ENCODE measurements at regions not wholly inside any gene's neighbourhood (a gene's known extent, or its start where the extent isn't known, plus 50 kb on each side); places are given as distances from the start of the nearest gene placed in this dataset.
"Not testable (repeated sequence)": the region's sequence is repeated elsewhere in the genome, so short reads cannot be mapped to it uniquely, and the experiment has no call there.

DNA sequence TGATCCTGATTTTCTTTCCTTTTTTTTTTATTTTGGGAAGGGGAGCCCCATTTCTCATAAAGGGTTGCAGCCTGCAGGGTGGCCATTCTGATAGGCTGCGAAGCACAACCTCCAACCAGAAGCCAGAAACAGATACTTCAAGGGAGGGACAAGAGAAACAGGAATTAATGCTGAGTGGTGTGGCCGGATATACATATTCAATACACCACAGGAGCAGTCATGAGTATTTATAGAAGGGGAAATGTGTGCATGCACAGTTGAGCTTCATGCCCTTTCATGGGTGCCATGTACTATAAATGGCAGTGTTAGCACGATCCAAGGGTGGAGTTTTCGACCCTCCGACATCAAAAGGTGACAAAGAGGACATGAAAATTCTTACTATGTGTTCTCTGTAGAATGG lies 320.8 kb downstream of the CBLN1 start:
- intact Hi-C loops (cut with DNase I), result no loop called here
- DNase-seq (no peak), ATAC-seq (no peak)

DNA sequence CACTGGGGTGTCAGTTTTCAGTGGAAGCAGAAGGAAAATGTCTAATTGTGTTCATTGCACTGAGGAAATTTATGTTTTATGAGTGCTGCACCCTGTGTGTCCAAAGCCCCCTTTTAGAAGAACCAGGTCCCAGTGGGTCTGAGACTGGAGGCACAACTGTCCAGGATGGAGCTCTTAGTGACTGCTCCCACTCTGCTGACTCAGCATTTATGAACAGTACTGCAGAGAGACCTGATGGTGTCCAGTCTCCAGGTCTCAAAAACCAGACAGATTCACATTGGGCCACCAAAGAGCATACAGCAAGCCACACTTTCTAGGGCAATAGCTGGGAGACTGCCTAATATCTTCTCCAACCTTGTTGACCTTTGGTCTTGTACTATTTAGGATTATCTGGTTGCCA lies 321.9 kb downstream of the CBLN1 start:
- ATAC-seq (no peak), DNase-seq (no peak)
- intact Hi-C loops (cut with DNase I), result no loop called here

DNA sequence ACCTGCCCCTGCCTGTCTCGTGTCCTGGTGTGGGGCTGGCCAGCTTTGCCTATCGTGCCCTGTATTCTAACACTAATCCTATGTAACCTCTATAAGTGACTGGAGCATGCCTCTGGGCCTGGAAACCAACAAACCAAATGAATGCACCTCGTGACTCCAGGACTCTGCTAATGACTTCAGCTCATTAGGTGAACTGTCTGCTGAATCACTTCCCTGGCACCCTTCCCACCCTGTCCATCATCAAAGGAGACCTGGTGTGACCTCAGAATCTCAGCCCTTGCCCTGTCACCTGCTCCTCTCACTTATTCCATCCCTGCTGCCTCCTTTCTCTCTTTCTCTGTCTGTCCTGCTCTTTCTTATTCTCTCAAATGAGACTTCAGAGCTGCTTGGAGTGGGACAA lies 322.4 kb downstream of the CBLN1 start:
- intact Hi-C loops (cut with DNase I), result no loop called here
- no peak for DNase-seq
- peak in 1 of 2 donors; percentile 10 for ATAC-seq

DNA sequence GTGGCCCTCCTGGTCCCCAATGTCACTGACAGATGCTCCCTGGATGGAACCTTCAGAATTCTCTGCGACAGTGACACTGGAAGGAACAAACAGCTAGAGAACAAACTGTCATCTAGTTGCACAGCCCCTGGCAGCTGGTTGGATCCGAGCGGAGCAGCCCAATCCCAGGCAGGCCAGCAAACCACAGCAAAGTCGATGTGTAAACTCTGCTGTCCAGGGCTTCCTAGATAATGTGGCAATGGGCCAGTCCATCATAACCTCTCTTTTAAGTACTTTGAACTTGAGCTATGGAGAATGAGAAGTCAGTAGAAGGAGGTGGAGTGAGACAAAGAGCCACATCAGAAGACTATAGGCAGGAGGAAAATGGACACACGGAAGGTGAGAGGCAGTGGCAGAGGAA lies 323.0 kb downstream of the CBLN1 start:
- DNase-seq, result no peak
- ATAC-seq, result peak; percentile 15 to 62
- intact Hi-C loops (cut with DNase I), result no loop called here

DNA sequence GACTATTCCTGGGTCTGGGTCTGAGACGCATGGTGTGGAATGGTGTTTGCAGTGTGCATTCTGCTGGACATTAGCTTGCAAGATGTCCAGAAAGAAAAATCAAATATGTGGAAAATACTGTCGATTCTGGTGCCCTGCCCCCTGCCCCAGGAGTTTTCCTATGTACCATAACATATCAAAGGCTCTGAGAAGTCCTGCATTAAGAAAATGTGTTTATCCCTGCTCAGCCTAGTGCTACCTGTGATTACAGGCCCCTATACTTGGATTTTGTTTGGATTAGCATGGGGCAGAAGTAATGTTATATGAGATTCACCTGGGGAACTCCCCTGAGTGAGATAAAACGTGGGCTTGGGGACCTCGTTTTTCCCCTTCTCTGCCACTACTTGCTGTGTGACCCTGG lies 325.0 kb downstream of the CBLN1 start:
- intact Hi-C loops (cut with DNase I), result no loop called here
- no peak for DNase-seq

DNA sequence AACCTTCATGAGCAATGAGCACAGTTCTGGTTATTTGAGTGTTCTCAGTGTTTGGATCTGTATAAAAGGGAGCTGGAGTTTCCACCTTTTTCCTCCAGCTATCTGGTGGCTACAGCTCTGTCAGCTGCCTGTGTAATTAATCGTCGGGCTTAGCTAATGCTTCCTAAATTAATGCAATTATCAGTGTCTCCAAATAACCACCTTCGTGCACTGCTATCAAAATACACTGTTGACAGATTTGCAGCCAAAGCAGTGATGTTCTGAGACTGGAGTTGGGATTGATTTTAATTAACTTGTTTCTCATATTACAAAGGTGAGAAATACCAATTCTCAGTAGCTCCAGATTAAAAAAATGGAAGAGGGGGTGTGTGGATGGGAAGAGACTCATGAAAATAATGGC lies 325.8 kb downstream of the CBLN1 start:
- intact Hi-C loops (cut with DNase I), result no loop called here
- DNase-seq (no peak), ATAC-seq (no peak)

More for the DNA sequence above, 325.0 kb downstream of the CBLN1 start:
- no peak for ATAC-seq

DNA sequence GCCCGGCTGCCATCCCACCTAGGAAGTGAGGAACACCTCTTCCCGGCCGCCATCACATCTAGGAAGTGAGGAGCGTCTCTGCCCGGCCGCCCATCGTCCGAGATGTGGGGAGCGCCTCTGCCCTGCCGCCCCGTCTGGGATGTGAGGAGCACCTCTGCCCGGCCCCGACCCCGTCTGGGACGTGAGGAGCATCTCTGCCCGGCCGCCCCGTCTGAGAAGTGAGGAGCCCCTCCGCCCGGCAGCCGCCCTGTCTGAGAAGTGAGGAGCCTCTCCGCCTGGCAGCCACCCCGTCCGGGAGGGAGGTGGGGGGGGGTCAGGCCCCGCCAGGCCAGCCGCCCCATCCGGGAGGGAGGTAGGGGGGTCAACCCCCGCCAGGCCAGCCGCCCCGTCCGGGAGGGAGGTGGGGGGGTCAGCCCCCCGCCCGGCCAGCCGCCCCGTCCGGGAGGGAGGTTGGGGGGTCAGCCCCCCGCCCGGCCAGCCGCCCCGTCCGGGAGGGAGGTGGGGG lies 330.0 kb downstream of the CBLN1 start:
- intact Hi-C loops (cut with DNase I); DNase-seq; ATAC-seq: not testable (repeated sequence)

DNA sequence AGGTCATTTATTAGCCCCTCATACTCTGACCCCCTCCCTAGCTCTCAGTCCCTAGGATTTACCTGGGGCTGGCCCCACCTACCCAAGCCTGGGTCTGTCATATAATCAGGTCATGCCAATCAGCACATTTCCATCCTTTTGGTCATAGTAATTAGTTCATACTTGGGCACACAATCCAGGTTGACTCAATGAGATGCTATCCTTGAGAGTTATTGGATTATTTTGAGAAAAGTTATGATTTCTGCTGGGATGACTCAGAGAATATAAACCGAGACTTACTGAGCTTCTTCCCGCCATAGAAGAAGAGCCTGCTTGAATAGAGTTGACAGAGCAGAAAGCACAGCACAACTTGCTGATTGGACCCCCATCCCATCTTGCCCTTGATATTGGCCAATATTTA lies 331.5 kb downstream of the CBLN1 start:
- intact Hi-C loops (cut with DNase I), result no loop called here
- no peak for DNase-seq
- ATAC-seq, result no peak

DNA sequence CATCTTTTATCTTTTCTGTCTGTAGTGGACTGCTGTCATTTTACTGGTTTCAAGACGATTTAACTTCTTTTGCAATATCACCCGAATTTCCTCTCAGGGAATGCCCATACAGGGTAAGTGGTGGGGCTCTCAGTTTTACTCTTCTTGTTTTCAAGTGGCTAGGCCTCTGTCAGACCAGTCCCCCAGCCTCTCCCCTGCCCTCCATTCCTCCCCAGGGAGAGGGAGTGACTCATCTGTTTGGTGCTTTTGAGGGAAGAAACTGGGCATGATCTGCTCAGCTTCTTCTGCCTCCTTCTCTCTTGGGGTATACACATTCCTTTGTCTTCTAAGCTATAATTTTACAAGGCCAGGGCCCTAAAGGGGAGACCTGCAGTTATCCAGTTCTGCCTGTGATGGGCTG lies 332.0 kb downstream of the CBLN1 start:
- ATAC-seq (no peak), DNase-seq (no peak)
- intact Hi-C loops (cut with DNase I), result no loop called here

DNA sequence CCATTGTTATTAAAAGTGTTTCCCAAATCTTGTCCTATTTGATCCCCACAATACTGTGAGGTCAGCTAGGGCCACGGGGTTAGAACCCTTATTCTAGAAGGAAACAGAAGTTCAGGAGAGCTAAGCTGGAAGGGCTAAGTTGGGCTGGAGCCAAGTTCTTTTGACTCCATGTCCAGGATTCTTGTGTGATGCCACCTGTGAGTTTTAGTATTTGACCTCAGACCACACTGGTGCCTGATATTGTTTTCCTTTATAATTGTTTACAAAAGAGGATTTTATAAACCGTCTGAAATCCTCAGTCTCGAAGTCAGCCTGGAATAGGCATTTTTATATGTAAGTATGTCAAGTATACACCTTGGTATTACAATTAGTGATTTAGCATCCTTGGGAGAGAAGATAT lies 332.7 kb downstream of the CBLN1 start:
- intact Hi-C loops (cut with DNase I), result no loop called here
- ATAC-seq (no peak), DNase-seq (no peak)

DNA sequence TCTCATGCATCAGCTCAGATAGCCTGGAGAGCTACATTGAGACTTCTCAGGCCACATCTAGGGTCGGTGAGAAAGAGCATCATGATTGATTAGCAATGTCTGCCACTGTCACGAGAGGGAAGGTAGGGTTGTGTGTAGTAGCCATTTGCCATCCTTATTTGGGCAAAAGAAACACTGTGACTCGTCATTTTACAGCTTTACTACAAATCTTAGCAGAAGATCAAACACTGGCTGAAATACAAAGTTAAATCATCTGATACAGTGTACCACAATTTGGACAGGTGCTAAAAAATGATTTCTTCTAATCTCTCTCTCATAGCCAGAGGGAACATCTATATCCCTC lies 334.3 kb downstream of the CBLN1 start:
- ATAC-seq (peak in 1 of 2 donors; percentile 5), DNase-seq (no peak)
- intact Hi-C loops (cut with DNase I), result no loop called here

DNA sequence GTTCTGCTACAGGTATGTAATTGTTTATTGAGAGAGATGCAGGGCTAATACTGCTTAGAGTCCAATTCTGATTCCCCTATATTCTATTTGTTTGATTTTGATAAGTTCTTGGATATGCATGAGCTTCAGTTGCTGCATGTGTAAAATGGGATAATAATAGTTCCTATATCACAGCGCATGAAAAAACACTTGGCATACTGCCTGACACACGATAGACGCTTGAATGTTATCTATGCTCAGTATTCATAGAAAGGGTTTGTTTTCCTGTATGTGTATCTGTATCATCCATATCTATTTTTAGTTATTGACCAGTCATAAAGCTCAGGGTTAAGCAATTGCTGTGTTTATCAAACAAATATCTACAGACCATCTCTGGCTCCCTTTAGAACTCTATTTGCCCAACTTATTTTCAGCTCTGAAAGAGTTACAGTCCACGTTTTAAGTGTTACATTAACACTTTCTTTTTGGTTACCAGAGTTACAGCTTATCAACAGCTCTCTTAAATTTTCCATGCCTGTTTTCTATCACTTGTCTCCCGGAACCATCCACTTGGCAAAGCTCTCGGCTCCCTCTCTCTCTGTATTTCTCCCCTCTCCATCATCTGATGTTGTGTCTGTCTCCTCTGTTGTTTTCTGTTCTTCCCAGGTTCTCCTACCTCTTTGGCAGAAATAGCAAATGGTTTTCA lies 334.8 kb downstream of the CBLN1 start:
- intact Hi-C loops (cut with DNase I), result no loop called here
- ATAC-seq (peak; percentile 69 to 77), DNase-seq (no peak)

DNA sequence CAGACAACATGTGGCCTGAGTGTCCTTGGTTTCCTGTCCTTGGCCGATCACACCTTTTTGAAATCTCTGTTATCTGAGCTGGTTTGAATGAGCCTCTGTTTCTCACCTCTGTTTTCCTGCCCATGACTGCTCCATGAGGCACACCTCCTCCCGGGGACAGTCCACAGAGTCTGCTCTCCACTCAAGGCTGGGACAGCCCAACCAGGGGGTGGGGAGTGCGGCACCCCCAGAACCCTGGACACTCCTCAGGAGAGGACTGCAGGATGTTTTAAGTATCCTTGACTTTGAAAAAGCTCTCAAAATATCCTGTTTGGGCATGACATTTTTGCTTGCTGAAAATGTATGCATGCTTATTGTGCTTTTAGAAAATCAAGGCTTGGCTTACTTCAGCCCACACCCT lies 333.0 kb upstream of the N4BP1 start:
- ATAC-seq, result no peak
- intact Hi-C loops (cut with DNase I), result no loop called here
- DNase-seq, result no peak

DNA sequence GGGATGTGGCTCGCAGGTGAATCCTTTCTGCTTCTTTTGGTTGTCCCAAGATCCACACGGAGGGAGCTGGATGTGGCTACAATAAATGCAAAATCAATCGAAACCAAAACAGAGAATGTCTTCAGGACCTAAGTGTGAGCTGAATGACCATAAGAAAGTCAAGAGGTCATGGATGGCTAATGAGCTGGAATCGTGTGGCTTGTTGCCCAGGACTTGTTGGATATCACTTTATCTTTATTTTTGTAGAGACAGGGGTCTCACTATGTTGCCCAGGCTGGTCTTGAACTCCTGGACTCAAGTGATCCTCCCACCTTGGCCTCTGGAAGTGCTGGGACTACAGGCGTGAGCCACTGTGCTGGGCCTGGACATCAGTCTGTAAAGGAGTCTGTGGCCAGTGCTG lies 326.8 kb upstream of the N4BP1 start:
- no peak for DNase-seq
- ATAC-seq, result no peak
- intact Hi-C loops (cut with DNase I), result no loop called here

DNA sequence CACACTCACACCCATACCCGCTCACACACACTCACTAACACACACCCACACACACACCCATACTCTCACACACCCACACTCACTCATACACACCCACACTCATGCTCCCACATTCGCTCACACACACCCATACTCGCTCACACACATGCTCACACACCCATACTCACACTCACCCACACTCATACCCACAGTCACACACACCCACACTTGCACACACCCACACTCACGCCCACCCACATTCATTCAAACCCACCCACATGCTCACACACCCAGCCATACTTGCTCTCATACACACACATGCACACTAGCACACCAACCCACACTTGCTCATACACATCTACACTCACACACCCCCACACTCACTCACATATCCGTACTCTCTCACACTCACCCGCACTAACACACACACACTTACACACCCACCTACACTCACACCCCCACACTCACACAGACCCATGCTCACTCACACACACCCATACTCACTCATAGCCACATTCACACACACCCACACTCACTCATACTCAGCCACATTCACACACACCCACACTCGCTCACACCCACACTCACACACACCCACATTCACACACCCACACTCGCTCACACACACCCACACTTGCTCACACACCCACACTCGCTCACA lies 322.4 kb upstream of the N4BP1 start:
- ATAC-seq (no peak), DNase-seq (no peak)
- intact Hi-C loops (cut with DNase I), result no loop called here

DNA sequence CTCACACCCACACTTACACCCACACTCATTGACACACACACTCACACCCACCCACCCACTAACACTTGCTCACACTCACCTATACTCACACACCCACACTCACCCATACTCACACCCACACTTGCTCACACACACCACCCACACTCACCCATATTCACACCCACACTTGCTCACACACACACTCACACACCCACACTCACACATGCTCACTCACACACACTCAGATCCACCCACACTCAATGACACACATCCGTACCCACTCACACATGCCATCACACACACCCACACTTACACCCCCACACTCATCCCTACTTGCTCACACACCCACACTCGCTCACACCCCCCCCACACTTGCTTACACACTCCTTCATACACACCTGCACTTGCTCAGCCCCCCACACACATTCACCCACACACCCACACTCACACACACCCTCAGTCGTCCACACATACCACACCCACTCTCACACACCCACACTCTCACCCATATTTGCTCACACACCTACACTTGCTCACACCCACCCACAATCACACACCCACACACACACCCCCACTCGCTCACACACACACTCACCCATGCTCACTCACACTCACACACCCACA lies 321.1 kb upstream of the N4BP1 start:
- ATAC-seq (no peak), DNase-seq (no peak)
- intact Hi-C loops (cut with DNase I), result no loop called here

DNA sequence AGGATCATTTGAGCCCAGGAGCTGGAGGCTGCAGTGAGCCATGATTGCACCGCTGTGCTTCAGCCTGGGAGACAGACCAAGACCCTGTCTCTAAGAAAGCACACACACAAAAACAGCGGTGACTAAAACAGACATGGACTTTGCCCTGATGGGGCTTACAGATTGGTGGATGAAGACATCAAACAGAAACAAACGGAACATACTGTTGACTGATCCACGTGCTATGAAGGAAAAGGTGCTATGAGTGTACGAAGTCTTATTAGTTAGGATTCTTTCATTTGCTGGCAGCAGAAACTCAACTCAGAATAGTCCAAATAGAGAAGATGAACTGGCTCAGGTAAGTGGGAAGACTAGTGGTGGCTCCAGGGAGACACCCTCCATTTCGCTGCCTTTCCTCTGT lies 309.8 kb upstream of the N4BP1 start:
- intact Hi-C loops (cut with DNase I), result no loop called here

DNA sequence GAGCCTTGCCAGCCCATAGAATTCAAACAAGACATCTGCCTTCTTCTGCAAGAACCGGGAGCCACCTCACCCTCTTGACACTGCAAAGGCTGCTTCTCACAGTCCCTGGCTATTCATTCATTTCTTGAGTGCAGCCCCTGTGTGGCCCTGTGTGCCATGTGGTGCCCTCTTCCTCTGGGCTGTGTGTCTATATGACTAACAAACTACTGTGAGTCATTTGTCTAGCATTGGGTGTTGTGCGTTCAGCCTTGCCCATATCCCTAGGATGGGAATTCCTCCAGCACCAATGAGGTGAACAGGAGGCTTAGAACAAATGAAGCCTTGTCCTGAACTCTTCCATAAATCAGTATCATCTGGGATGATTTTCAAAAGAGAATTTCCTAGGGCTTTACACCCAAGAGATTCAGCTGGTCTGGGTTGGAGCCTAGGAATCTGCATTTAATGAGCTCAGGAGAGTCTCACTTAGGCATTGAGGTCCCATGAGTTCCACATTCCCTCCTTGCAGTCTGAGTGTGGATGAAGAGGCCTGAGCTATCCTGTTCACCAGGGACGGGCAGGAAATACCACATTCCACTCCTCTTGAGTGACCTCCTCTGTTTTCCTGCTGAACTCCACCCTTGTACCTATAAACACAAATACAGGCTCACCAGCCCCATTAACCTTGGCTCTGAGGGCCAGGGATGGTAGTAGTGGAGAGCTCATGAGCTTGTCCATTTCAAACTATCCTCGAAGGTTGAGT lies 308.7 kb upstream of the N4BP1 start:
- intact Hi-C loops (cut with DNase I), result no loop called here
- DNase-seq (no peak), ATAC-seq (no peak)

More for the DNA sequence above, 309.8 kb upstream of the N4BP1 start:
- ATAC-seq (no peak), DNase-seq (no peak)

DNA sequence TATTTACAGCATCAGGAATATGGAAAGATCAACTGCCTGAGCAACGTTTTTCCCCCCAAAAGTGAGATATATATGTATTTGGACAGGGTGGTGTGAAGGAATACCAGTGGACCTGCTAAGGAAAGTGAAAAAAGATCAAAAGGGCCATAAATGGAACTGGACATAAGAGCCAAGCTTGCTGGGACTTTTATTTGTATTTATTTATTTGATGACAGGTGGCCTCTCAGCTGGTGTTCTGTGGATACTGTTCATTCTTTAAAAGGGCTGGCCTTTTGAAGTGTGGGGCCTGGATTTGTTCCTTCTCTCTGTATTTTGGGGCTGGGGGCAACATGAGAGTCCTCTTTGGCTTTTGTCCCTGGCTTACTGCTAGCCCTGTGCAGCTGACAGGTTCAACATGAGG lies 306.6 kb upstream of the N4BP1 start:
- ATAC-seq (no peak), DNase-seq (no peak)
- intact Hi-C loops (cut with DNase I), result no loop called here

DNA sequence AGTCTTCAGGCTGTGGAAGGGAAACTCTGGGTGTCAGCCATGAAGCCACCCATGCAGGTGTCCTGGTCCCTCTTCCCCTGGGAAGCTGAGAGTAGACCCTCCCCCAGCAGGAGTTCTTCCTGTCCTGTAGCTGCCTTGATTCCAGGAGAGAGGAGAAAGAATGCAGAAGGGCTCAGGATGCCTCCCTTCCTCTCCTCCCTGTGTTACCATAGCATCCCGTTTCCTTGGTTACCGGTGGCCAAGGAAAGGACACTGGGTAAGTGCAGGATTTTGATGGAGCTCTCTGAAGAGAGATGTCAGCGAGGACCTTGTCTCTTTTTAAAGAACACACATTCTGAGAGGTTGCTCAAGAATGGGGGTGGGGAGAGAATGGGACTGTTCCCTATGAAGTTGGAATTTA lies 304.1 kb upstream of the N4BP1 start:
- DNase-seq, result no peak
- ATAC-seq, result no peak
- intact Hi-C loops (cut with DNase I), result no loop called here
